K562 (cell line): ENCODE measurements at regions not wholly inside any gene's neighbourhood (a gene's known extent, or its start where the extent isn't known, plus 50 kb on each side); places are given as distances from the start of the nearest gene placed in this dataset.

Source experiments
- ATAC-seq: fragments of 200-7000 bp; cut with Tn5 transposase; 3 replicates; pipeline ENCODE4 v1.9.1; 2020; ENCODE audit warnings: moderate library complexity
- BruUV-seq: library from RNA; stranded (reverse); fragments of 400-500 nt; replicated peaks from 2 replicates; lab custom pipeline; 2021; lab: Mats Ljungman, UMichigan
- CTCF ChIA-PET: fragments of 300-600 bp; formaldehyde crosslinking; extraction: SDS; loops from one replicate; lab custom pipeline; 2021; ENCODE audit warnings: low intra/inter-chr PET ratio; lab: Yijun Ruan, JAX
- POLR2A ChIA-PET: fragments of 300-600, 350-650 bp; sonication (Branson Sonifier 250); formaldehyde crosslinking; extraction: SDS; loops from one replicate; lab custom pipeline; 2021; ENCODE audit warnings: antibody characterized with exemption, inconsistent platforms; lab: Yijun Ruan, JAX
- DNase-seq, 4 experiments: peaks; one replicate each; pipeline versions ENCODE4 v3.0.0 to v3.0.0-alpha.2; 2011 to 2018; ENCODE audit warnings: low spot score in 3 of 4, mixed read lengths in 3 of 4; ENCODE audit errors: extremely low read depth in 1 of 4
- FAIRE-seq: peaks from 2 replicates; lab custom pipeline; 2011; peaks lifted over from hg19 to GRCh38; lab: Jason Lieb, UNC
- H2AFZ ChIP-seq: 2 replicates; pipeline ENCODE4 v1.6.0; 2011; ENCODE audit warnings: low read depth, low read length, control low read depth, inconsistent platforms
- H3K27ac ChIP-seq: fragments of 200-600 bp; 3 replicates; pipeline ENCODE4 v1.8.0; 2011; ENCODE audit warnings: low read depth, mild to moderate bottlenecking, control low read depth, inconsistent platforms, low read length, moderate library complexity, mixed read lengths; ENCODE audit errors: extremely low read depth
- H3K27me3 ChIP-seq, 2 experiments: fragments of 300-600 bp in 1 of 2; 2 replicates in 1 of 2; 3 replicates in 1 of 2; pipeline versions ENCODE4 v1.6.0 to v1.8.0; 2011; ENCODE audit warnings: inconsistent platforms in 2 of 2, low read length in 2 of 2, mild to moderate bottlenecking in 1 of 2, mixed read lengths in 1 of 2, moderate library complexity in 1 of 2; ENCODE audit not compliant: control insufficient read depth in 2 of 2, insufficient read depth in 2 of 2
- H3K36me3 ChIP-seq: fragments of 300-600 bp; 3 replicates; pipeline ENCODE4 v1.8.0; 2011; ENCODE audit warnings: mild to moderate bottlenecking, low read length, inconsistent platforms; ENCODE audit not compliant: control insufficient read depth, insufficient read depth
- H3K4me1 ChIP-seq, 2 experiments: fragments of 200-600 bp in 1 of 2; replicated peaks in 1 of 2; 2 replicates in 1 of 2; 3 replicates in 1 of 2; pipeline versions ENCODE4 v1.5.1 to v1.8.0; 2011; ENCODE audit warnings: inconsistent platforms in 2 of 2, low read length in 2 of 2, mild to moderate bottlenecking in 1 of 2, mixed read lengths in 1 of 2, moderate library complexity in 1 of 2; ENCODE audit not compliant: control insufficient read depth in 2 of 2, insufficient read depth in 2 of 2
- H3K4me2 ChIP-seq: 2 replicates; pipeline ENCODE4 v1.6.1; 2011; ENCODE audit warnings: low read length, control low read depth, inconsistent platforms, mixed read lengths; ENCODE audit not compliant: insufficient read depth
- H3K4me3 ChIP-seq: fragments of 200-600 bp; sonication (generic), shearing (Covaris generic); 2 replicates; pipeline ENCODE4 v1.5.1; 2016; ENCODE audit warnings: control low read depth, inconsistent platforms
- H3K79me2 ChIP-seq: fragments of 200-600 bp; 3 replicates; pipeline ENCODE4 v1.8.0; 2011; ENCODE audit warnings: low read length, inconsistent platforms; ENCODE audit not compliant: control insufficient read depth, insufficient read depth
- H3K9ac ChIP-seq, 2 experiments: 2 replicates each; pipeline versions ENCODE4 v1.6.0 to v1.6.1; 2011; ENCODE audit warnings: low read depth in 2 of 2, low read length in 2 of 2, control low read depth in 1 of 2, inconsistent platforms in 1 of 2, mild to moderate bottlenecking in 1 of 2, mixed read lengths in 1 of 2; ENCODE audit not compliant: insufficient read depth in 1 of 2
- H3K9me1 ChIP-seq: one replicate; pipeline ENCODE4 v1.6.0; 2011; ENCODE audit warnings: inconsistent platforms, mild to moderate bottlenecking, low read length, moderate library complexity; ENCODE audit not compliant: control insufficient read depth, insufficient read depth
- H3K9me3 ChIP-seq: replicated peaks from 2 replicates; pipeline ENCODE4 v1.5.1; 2011; ENCODE audit warnings: low read depth, low read length, inconsistent platforms; ENCODE audit not compliant: control insufficient read depth, insufficient read depth
- H4K20me1 ChIP-seq: replicated peaks from 2 replicates; pipeline ENCODE4 v1.6.1; 2011; ENCODE audit warnings: low read length, inconsistent platforms, mixed read lengths; ENCODE audit not compliant: control insufficient read depth, insufficient read depth
- BDP1 ChIP-seq: IDR thresholded peaks from 3 replicates; pipeline ENCODE4 v1.6.1; 2011; ENCODE audit not compliant: insufficient read length, insufficient read depth
- DLX4 ChIP-seq: fragments of 250-450 bp; sonication (Bioruptor Pico); IDR thresholded peaks from 2 replicates; pipeline ENCODE4 v1.6.1; 2021; ENCODE audit warnings: mild to moderate bottlenecking
- DPF2 ChIP-seq: fragments of 450-650 bp; IDR thresholded peaks from 2 replicates; pipeline ENCODE4 v1.6.1; 2016
- FOXJ2 ChIP-seq: fragments of 200-800 bp; sonication (Bioruptor generic); IDR thresholded peaks from 2 replicates; pipeline ENCODE4 v1.6.1; 2016; ENCODE audit warnings: missing genetic modification characterization, missing compliant biosample characterization
- GTF2A2 ChIP-seq: IDR thresholded peaks from 2 replicates; pipeline ENCODE4 v1.6.1; 2016; ENCODE audit warnings: mild to moderate bottlenecking, missing genetic modification characterization, missing compliant biosample characterization
- HMBOX1 ChIP-seq: sonication (generic); IDR thresholded peaks from 2 replicates; pipeline ENCODE4 v1.6.1; 2016
- NCOA2 ChIP-seq, 2 experiments: fragments of 450-650 bp; IDR thresholded peaks; 2 replicates each; pipeline ENCODE4 v1.6.1; 2018; ENCODE audit warnings: mild to moderate bottlenecking in 2 of 2, moderate library complexity in 1 of 2; ENCODE audit not compliant: partially characterized antibody in 2 of 2
- NCOR1 ChIP-seq: fragments of 450-650 bp; IDR thresholded peaks from 2 replicates; pipeline ENCODE4 v1.6.1; 2016; ENCODE audit warnings: mild to moderate bottlenecking, moderate library complexity
- NFXL1 ChIP-seq: fragments of 450-650 bp; formaldehyde crosslinking; IDR thresholded peaks from 2 replicates; pipeline ENCODE4 v1.4.0; 2021; ENCODE audit warnings: mild to moderate bottlenecking
- RNF2 ChIP-seq: sonication (generic); IDR thresholded peaks from 2 replicates; pipeline ENCODE4 v1.6.1; 2016
- STAG1 ChIP-seq: sonication (generic); formaldehyde crosslinking; IDR thresholded peaks from 2 replicates; pipeline ENCODE4 v1.5.0; 2020; ENCODE audit warnings: missing genetic modification reagents, borderline replicate concordance
- THRAP3 ChIP-seq: fragments of 450-650 bp; IDR thresholded peaks from 2 replicates; pipeline ENCODE4 v1.6.1; 2016; ENCODE audit warnings: mild to moderate bottlenecking, inconsistent platforms, borderline replicate concordance
- ZBTB49 ChIP-seq: sonication (generic); formaldehyde crosslinking; IDR thresholded peaks from 2 replicates; pipeline ENCODE4 v1.8.0; 2022; ENCODE audit warnings: missing genetic modification reagents, mild to moderate bottlenecking, borderline replicate concordance
- ZBTB8A ChIP-seq: fragments of 450-650 bp; IDR thresholded peaks from 2 replicates; pipeline ENCODE4 v1.6.1; 2018; ENCODE audit warnings: mild to moderate bottlenecking, moderate library complexity; ENCODE audit not compliant: partially characterized antibody
- ZC3H4 ChIP-seq: sonication (generic); formaldehyde crosslinking; IDR thresholded peaks from 2 replicates; pipeline ENCODE4 v1.9.0; 2021; ENCODE audit warnings: missing genetic modification reagents, borderline replicate concordance
- ZNF133 ChIP-seq: fragments of 250-450 bp; sonication (Bioruptor Pico); IDR thresholded peaks from 2 replicates; pipeline ENCODE4 v1.4.0; 2020; ENCODE audit warnings: mild to moderate bottlenecking
- ZNF232 ChIP-seq: sonication (generic); formaldehyde crosslinking; IDR thresholded peaks from 2 replicates; pipeline ENCODE4 v1.8.0; 2022; ENCODE audit warnings: mild to moderate bottlenecking, missing genetic modification reagents
- ZNF282 ChIP-seq: sonication (generic); formaldehyde crosslinking; IDR thresholded peaks from 2 replicates; pipeline ENCODE4 v1.8.1; 2023; ENCODE audit warnings: missing genetic modification reagents
- ZNF408 ChIP-seq: fragments of 250-450 bp; sonication (Bioruptor Pico); IDR thresholded peaks from 2 replicates; pipeline ENCODE4 v1.4.0; 2020; ENCODE audit warnings: low read depth, mild to moderate bottlenecking, moderate library complexity
- ZNF668 ChIP-seq: fragments of 250-450 bp; sonication (Bioruptor Pico); IDR thresholded peaks from 2 replicates; pipeline ENCODE4 v1.8.0; 2022; ENCODE audit warnings: mild to moderate bottlenecking, inconsistent platforms
- ZNF707 ChIP-seq: fragments of 250-450 bp; sonication (Bioruptor Pico); conservative IDR thresholded peaks from 2 replicates; pipeline ENCODE4 v1.8.0; 2022; ENCODE audit warnings: inconsistent platforms, mild to moderate bottlenecking, moderate library complexity
- in situ Hi-C: fragments of 300-500 bp; cut with MboI; formaldehyde crosslinking; loops from 4 replicates; pipeline ENCODE4 v1.15.0; 2018; ENCODE audit warnings: inconsistent platforms, mixed read lengths
- intact Hi-C: fragments of 100-400 bp; cut with micrococcal nuclease; formaldehyde crosslinking; loops from 2 replicates; pipeline ENCODE4 v1.14.2; 2022

- TF ChIP-seq ZBTB49 (CRISPR knock-in tag) = no peak
- no peak for TF ChIP-seq NFXL1 (CRISPR knock-in tag)
- TF ChIP-seq ZNF408 (CRISPR knock-in tag) = no peak
- TF ChIP-seq STAG1 = peak; percentile 29; the same call in 1 of the 2 replicates
- no peak for TF ChIP-seq GTF2A2 (tag)
- no peak for TF ChIP-seq ZNF282
- TF ChIP-seq DPF2 = no peak
- no peak for TF ChIP-seq ZNF133
- no peak for TF ChIP-seq FOXJ2
These were observed 119.3 kb upstream of the SERPIND1 start (continued) for GRCh38 chr22:20654343-20655208.

- CTCF ChIA-PET = no interaction called here
- no peaks in the 10 kb centered on the region for H3K79me2 ChIP-seq
- no peaks in the 10 kb centered on the region for H3K9me3 ChIP-seq
- FAIRE-seq (no peak), ATAC-seq (no peak), DNase-seq (no peak)
- peaks cover 17% of the 10 kb centered on the region; the same call in 1 of the 2 replicates for H4K20me1 ChIP-seq
- H3K9ac ChIP-seq = no peak overlapping the region
- H3K9me1 ChIP-seq = peaks cover 5% of the 10 kb centered on the region
- peaks cover 8% of the 10 kb centered on the region; the same call in 1 of the 3 replicates for H3K36me3 ChIP-seq
- H2AFZ ChIP-seq = no peak overlapping the region
- peaks cover 51 to 52% of the 10 kb centered on the region in 2 experiments for H3K27me3 ChIP-seq
- POLR2A ChIA-PET = interaction anchor here (0.6 to 1.8 kb wide), 3 partner anchors 13 to 86 kb away, joined by 4 to 11 read pairs (median 4); no protein-coding TSS in a partner anchor
- intact Hi-C loops (no loop called here), in situ Hi-C loops (no loop called here)
- H3K4me1 ChIP-seq = peaks cover 0 to 9% of the 10 kb centered on the region in 2 experiments; a peak in 3 of 5 replicates
- no peak overlapping the region for H3K4me2 ChIP-seq
- H3K4me3 ChIP-seq = no peak overlapping the region
- H3K27ac ChIP-seq = no peak overlapping the region
- BruUV-seq = no TSS peak
- TF ChIP-seq BDP1 (no peak), ZNF232 (no peak), RNF2 (no peak), NCOR1 (no peak), ZC3H4 (CRISPR knock-in tag) (no peak), THRAP3 (peak; percentile 27; the same call in 1 of the 2 replicates), ZNF707 (CRISPR knock-in tag) (no peak), HMBOX1 (no peak), NCOA2 (IDR thresholded peaks at IDR 0.05; ENCODE audit: partially characterized antibody in 2 of 2) (no peak), DLX4 (no peak), ZNF668 (CRISPR knock-in tag) (0 out of 2 replicates have a peak, but pooled peaks have one; percentile 56), ZBTB8A (no peak)
These were observed 118.3 kb upstream of the SERPIND1 start for GRCh38 chr22:20655623-20656022.
